MM.1S (cell line): ENCODE measurements at regions not wholly inside any gene's neighbourhood (a gene's known extent, or its start where the extent isn't known, plus 50 kb on each side); places are given as distances from the start of the nearest gene placed in this dataset.
"Not testable (repeated sequence)": the region's sequence is repeated elsewhere in the genome, so short reads cannot be mapped to it uniquely, and the experiment has no call there.

Experiments used
- CTCF ChIP-seq: fragments of 300-600 bp; sonication (generic); IDR thresholded peaks from 2 replicates; pipeline ENCODE4 v1.5.1; 2016; ENCODE audit warnings: antibody characterized with exemption, low read length, mixed read lengths
- EZH2 ChIP-seq: fragments of 300-600 bp; sonication (generic); optimal IDR thresholded peaks from 2 replicates; pipeline ENCODE3; 2017; ENCODE audit warnings: low read depth, mild to moderate bottlenecking, antibody characterized with exemption, low read length, mixed read lengths
- EZH2phosphoT487 ChIP-seq: fragments of 300-600 bp; sonication (generic); IDR thresholded peaks from 2 replicates; pipeline ENCODE4 v1.6.1; 2018; ENCODE audit warnings: antibody characterized with exemption, low read length

GRCh38 chr12:54106803-54107579 is 53.4 kb downstream of the HOXC4 start:
- not testable (repeated sequence) for TF ChIP-seq CTCF, EZH2phosphoT487, EZH2
